Hematopoietic multipotent progenitor cell treated with erythropoietin and hydrocortisone succinate and interleukin-3 and kit ligand, for 8 days (in vitro differentiated cells): ENCODE measurements at regions not wholly inside any gene's neighbourhood (a gene's known extent, or its start where the extent isn't known, plus 50 kb on each side); places are given as distances from the start of the nearest gene placed in this dataset.

Source experiments
- DNase-seq: peaks from one replicate; pipeline ENCODE4 v3.0.0-alpha.2; 2015

DNA sequence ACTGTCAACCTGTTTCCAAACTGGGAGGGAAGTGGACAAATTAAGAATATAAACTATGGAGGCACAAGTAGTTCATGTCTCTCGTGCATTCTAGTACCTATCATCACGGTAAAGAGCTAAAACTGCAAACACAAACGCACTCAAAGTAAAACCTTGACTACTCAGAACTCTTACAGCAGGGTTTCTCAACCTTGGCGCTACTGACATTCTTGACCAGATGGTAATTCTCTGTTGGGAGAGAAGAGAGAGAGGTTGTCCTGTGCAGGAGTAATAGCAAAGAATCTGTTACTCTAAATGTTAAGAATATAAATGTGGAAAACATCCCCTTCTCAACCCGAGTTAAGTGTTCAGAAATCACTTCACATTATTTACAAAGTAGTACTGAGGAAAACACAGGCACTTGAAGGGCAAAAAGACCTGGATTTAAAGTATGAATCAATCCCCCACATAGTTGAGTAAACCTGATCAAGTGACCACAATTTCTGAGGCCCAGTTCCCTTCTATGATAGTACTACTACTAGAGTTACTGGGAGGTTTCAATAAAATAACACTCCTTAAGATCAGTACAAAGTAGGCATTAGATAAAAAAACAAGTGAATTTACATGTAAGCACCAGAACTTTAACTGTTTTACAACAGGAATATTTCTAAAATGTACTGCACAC lies 73.1 kb upstream of the ARHGAP32 start:
- DNase-seq = no peak

DNA sequence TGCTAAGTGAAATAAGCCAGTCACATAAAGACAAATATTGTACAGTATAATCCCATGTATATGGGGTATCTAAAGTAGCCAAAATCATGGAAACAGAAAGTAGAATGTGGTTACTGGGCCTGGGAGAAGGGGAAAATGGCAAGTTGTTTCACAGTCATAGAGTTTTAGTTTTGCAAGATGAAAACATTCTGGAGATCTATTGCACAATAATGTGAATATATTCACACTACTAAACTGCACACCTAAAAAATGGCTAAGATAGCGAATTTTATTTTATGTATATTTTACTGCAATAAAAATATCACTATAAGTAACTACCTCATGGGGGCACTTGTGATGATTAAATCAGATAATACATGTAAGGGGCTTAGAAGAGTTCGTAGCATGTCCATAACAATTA lies 72.0 kb upstream of the ARHGAP32 start:
- DNase-seq = no peak

GRCh38 chr11:129260750-129261149 lies 68.6 kb upstream of the ARHGAP32 start:
- peak; percentile 10 for DNase-seq

DNA sequence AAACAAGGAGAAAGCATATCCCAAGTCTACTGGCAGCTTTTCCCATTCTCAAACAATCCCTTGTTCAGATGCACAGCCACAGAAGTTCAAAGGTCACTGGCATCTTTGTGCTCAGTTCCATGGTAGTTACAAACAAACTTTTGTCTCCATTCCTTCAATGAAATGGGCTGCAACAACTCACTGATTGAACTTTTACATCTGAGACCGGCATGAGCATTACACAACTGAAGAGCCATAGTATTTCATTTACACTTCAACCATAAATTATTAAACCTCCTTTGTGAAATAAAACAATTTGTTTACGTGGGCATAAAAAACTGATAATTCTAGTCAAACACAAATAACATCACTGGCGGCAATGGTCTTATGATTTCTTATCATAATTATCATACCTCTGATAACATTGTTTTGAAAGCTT lies 67.8 kb upstream of the ARHGAP32 start:
- no peak for DNase-seq

DNA sequence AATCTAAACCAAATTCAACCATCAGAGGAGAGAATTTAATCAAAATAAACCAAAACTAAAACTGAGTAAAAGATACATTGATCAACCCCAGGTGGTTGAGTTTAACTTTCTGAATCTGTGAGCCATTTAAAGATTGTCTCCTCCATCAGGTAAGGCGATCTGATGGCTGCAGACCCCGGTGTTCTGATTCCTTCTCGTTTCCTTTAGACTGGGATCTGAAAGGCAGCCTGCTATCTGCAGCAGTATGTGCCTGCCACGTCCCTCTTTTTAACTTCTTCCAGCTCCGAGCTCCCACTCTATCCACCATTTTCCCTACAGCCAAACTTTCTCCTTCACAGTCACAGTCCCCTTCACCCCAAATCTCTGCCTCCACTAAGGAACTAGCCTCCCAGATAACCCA lies 66.1 kb upstream of the ARHGAP32 start:
- no peak for DNase-seq

DNA sequence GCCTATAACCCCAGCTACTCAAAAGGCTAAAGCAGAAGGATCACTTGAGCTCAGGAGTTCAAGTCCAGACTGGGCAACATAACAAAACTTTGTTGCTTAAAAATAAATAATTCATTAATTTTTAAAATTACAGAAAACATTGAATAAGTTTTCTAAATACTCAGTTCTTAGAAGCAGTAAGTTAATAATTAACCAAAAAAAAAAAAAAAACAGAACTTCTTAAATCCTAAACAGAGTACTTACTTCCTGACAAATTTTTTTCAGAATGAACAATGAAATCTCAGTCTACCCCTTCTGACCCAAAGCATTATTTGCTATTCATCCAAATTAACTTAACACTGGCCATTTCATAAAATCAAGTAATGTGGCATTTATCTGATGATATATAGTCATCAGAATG lies 65.4 kb upstream of the ARHGAP32 start:
- DNase-seq = no peak

- no peak for DNase-seq
Observed at GRCh38 chr11:129252621-129253020, 60.5 kb upstream of the ARHGAP32 start.

DNA sequence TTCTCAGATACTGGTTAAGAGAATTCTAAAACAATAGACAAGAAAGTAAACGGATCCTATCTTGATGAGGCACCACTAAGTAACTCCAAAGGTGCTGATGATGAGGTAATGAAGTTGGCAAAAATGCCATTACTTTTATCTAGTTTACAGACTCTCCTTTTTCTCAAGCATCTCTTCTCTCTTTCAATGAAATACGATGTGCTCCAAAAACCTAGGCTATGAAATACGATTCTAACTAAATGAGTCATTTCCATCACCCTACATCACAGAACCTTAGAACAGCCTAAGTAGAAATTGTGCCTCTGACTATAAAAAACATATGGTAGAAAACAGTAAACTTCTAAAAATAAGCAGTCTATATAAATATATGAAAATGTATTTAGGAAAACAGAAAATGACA lies 58.9 kb upstream of the ARHGAP32 start:
- DNase-seq = no peak

DNA sequence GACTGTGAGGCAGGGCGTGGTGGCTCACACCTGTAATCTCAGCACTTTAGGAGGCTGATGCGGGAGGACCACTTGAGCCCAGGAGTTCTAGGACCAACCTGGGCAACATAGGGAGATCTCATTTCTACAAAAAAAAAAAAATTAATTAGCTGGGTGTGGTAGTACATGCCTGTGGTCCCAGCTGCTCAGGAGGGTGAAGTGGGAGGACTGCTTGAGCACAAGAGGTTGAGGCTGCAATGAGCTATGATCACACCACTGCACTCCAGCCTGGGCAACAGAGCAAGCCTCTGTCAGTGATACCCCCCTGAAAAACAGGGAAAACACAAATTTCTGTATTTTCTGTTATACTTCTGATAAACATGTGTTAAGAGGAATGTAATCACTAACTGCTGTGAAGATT lies 57.8 kb upstream of the ARHGAP32 start:
- no peak for DNase-seq

DNA sequence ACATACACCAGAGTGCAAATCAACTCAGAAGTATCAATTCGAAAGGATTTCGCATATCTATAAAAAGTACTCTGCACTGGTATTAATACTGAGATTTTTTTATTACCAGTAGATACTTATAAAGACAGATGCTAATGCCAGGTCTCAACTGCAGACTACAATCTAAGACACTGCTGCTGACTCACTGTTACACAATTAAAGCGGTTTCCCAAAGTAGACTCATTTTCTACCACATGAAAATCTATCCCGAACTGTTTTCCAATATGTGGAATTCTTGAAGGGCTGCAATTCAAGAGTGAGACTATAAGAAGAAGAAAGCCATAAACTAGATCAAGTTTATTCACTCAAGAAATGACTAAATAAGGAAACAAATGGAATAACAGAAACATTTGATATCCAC lies 57.2 kb upstream of the ARHGAP32 start:
- no peak for DNase-seq

DNA sequence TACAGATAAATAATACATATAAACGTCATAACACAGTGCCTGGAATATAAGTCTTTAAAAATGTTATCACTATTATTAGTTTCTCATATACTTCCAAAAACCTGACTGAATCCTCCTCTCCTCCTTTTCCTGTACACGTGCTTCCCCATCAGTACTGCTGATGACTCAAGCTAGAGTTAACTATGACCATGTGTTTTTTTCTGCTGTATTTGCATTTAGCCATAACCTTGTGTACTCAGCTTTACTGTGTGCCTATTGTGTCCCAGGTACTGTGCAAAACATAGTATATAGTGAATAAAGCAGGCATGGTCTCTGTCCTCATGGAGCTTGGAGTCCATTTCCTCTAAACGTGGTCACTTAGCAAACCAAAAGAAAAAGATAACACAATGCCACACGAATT lies 56.5 kb upstream of the ARHGAP32 start:
- DNase-seq = no peak

DNA sequence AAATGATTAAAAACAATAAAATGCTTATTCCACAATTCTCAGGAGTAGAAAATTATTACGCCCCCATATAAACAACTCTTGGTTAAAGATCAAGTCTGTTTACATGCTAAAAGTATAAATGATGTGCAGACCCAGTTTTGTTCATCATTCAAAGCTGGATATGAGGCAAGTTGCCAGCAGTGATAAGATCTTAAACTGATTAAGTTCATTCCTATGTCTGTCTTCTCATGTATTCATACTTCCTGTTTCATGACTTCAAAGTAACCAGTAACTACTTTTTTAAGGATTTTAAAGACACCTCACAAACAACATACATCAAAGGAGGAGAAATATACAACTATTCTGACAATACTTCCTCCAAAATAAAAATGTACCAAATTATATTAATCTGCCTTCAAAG lies 55.0 kb upstream of the ARHGAP32 start:
- no peak for DNase-seq

DNA sequence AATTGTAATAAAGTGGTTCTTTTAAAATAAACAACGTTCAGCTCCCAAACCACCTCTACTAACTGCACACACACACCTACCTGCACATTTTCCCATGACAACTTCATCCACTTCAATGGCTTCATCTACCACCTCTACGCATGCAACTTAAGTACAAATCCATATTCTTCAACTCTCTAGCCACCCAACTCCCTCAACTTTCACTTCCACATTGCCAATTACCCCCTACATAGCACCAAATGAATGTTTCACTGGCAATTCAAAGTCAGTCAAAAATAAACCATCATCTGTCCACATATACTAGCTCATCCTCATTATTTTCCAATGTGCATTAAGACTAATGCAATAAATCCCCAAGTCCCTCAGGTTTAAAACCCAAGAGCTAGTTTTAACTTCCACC lies 50.7 kb upstream of the ARHGAP32 start:
- no peak for DNase-seq
